ENCODE measurements at regions not wholly inside any gene's neighbourhood (a gene's known extent, or its start where the extent isn't known, plus 50 kb on each side); places are given as distances from the start of the nearest gene placed in this dataset.
A peak's percentile ranks its signal among the peaks of the same experiment; 100 is the strongest.

DNA sequence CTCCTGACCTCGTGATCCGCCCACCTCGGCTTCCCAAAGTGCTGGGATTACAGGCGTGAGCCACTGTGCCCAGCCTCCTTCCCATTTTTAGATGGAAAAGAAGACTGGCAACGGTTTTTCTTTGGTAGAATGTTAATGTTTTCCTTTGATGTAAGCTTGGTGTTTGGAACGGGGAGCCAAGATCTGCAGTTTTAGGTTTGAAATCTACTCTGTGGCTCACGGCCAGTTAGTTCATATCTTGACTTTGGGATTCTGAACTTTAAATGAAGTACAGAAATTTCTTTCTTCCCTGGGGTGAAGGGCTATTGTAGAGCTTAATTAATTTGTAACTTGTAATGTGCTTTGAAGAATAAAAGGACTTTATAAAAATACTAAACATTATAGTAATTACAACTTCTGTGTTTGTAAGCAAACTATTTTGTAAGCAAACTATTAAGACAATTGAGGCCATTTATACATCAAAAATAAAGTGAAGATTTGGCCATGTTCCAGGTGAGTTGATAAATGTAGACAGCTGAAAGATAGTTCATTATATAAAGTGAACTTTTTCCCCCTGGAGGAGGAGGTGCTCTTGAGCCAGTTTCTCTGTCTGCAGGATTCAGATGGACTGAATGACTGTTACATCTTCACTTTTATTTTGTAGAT, 117.1 kb upstream of the TUT7 start:
- no peaks in the 10 kb centered on the region for H3K79me2 ChIP-seq (ENCODE audit: control insufficient read depth, insufficient read depth, low read length)
- no peak overlapping the region for H3K4me2 ChIP-seq (ENCODE audit: extremely low read depth, insufficient read depth, low read length)
- no peak overlapping the region for H2AFZ ChIP-seq (ENCODE audit: low read length)
- no peaks in the 10 kb centered on the region for H3K27me3 ChIP-seq (ENCODE audit: control insufficient read depth, insufficient read depth, low read length)
- no peaks in the 10 kb centered on the region for H3K4me1 ChIP-seq (ENCODE audit: control insufficient read depth, extremely low read depth, insufficient read depth, low read length)
- no peak for TF ChIP-seq CTCF (conservative IDR thresholded peaks at IDR 0.05 in 1 of 2, IDR thresholded peaks at IDR 0.05 in 1 of 2; ENCODE audit: low read depth in 1 of 2, low read length in 2 of 2)
- TF ChIP-seq EZH2 (IDR thresholded peaks at IDR 0.05; ENCODE audit: low read length, missing control alignments), result no peak
- H3K36me3 ChIP-seq (ENCODE audit: control insufficient read depth, insufficient read depth, low read length), result no peaks in the 10 kb centered on the region
- no peak overlapping the region for H3K27ac ChIP-seq (ENCODE audit: insufficient read depth, low read length)
- H4K20me1 ChIP-seq (ENCODE audit: control insufficient read depth, extremely low read depth, insufficient read depth, low read length), result no peaks in the 10 kb centered on the region
- no peak for DNase-seq (ENCODE audit: low read depth in 2 of 2)
- H3K9me3 ChIP-seq (ENCODE audit: control insufficient read depth, insufficient read depth, low read depth, low read length), result no peaks in the 10 kb centered on the region
- no peak overlapping the region for H3K4me3 ChIP-seq (replicated peaks in 1 of 4; ENCODE audit: control extremely low read depth in 1 of 4, insufficient read depth in 1 of 4, low read depth in 3 of 4, low read length in 4 of 4)
- no peak overlapping the region for H3K9ac ChIP-seq (ENCODE audit: insufficient read depth, low read length)

- TF ChIP-seq CTCF (conservative IDR thresholded peaks at IDR 0.05 in 1 of 2, IDR thresholded peaks at IDR 0.05 in 1 of 2; ENCODE audit: low read depth in 1 of 2, low read length in 2 of 2) (no peak), EZH2 (IDR thresholded peaks at IDR 0.05; ENCODE audit: low read length, missing control alignments) (no peak)
- DNase-seq (ENCODE audit: low read depth in 2 of 2), result peak; percentile 60 to 75
- H3K9me3 ChIP-seq (ENCODE audit: control insufficient read depth, insufficient read depth, low read depth, low read length), result no peaks in the 10 kb centered on the region
These were observed 116.1 kb upstream of the TUT7 start for GRCh38 chr9:86470326-86470725.

DNA sequence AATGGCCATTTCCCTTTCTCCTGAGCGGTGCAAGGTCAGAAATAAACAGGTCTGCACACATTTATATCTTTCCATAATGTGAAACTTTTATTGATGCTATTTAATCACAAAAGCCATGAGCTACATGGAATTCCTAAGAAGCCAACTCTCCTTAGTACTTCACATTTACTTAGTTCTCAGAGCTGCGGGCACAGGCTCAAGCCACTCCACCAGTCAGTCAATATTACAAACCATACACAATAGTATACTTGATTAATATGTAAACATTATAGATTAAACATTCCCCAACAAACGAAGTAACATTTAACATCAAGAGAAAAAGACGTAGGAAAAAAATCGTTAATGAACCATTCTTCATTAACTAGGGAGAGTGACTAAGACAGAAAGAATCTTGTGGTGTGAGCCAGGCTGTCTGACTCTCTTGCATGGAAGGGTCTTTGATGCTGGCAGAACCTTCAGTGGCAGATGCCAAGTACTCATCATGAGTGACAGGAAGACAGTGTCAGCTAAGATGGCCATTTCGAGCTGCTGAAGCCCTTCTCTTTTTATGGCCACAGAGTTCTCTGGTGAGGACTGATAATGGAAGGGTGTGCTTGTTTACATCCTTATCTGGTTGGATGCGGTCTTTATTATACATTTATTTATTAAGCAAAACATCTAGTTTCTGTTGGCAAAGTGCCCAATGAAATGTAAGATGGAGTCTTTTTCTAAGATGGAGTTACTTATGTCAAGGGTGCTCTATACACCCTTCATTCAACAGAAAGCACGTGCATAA, 115.5 kb upstream of the TUT7 start:
- Histone ChIP-seq H2AFZ (ENCODE audit: low read length) (no peak overlapping the region), H3K79me2 (ENCODE audit: control insufficient read depth, insufficient read depth, low read length) (no peaks in the 10 kb centered on the region), H3K4me3 (replicated peaks in 1 of 4; ENCODE audit: control extremely low read depth in 1 of 4, insufficient read depth in 1 of 4, low read depth in 3 of 4, low read length in 4 of 4) (no peak overlapping the region), H3K9ac (ENCODE audit: insufficient read depth, low read length) (no peak overlapping the region), H3K27ac (ENCODE audit: insufficient read depth, low read length) (no peak overlapping the region), H3K4me1 (ENCODE audit: control insufficient read depth, extremely low read depth, insufficient read depth, low read length) (no peaks in the 10 kb centered on the region), H3K4me2 (ENCODE audit: extremely low read depth, insufficient read depth, low read length) (no peak overlapping the region), H3K36me3 (ENCODE audit: control insufficient read depth, insufficient read depth, low read length) (no peaks in the 10 kb centered on the region), H4K20me1 (ENCODE audit: control insufficient read depth, extremely low read depth, insufficient read depth, low read length) (no peaks in the 10 kb centered on the region), H3K27me3 (ENCODE audit: control insufficient read depth, insufficient read depth, low read length) (no peaks in the 10 kb centered on the region), H3K9me3 (ENCODE audit: control insufficient read depth, insufficient read depth, low read depth, low read length) (no peaks in the 10 kb centered on the region)
- peak in 1 of 2 donors; percentile 10 for DNase-seq (ENCODE audit: low read depth in 2 of 2)
- TF ChIP-seq EZH2 (IDR thresholded peaks at IDR 0.05; ENCODE audit: low read length, missing control alignments) (no peak), CTCF (conservative IDR thresholded peaks at IDR 0.05 in 1 of 2, IDR thresholded peaks at IDR 0.05 in 1 of 2; ENCODE audit: low read depth in 1 of 2, low read length in 2 of 2) (no peak)

More at GRCh38 chr9:86470326-86470725, 116.1 kb upstream of the TUT7 start:
- Histone ChIP-seq H4K20me1 (ENCODE audit: control insufficient read depth, extremely low read depth, insufficient read depth, low read length) (no peaks in the 10 kb centered on the region), H3K27me3 (ENCODE audit: control insufficient read depth, insufficient read depth, low read length) (no peaks in the 10 kb centered on the region), H3K4me1 (ENCODE audit: control insufficient read depth, extremely low read depth, insufficient read depth, low read length) (no peaks in the 10 kb centered on the region), H3K27ac (ENCODE audit: insufficient read depth, low read length) (no peak overlapping the region), H3K4me2 (ENCODE audit: extremely low read depth, insufficient read depth, low read length) (no peak overlapping the region), H3K36me3 (ENCODE audit: control insufficient read depth, insufficient read depth, low read length) (no peaks in the 10 kb centered on the region), H3K79me2 (ENCODE audit: control insufficient read depth, insufficient read depth, low read length) (no peaks in the 10 kb centered on the region), H2AFZ (ENCODE audit: low read length) (no peak overlapping the region), H3K9ac (ENCODE audit: insufficient read depth, low read length) (no peak overlapping the region), H3K4me3 (replicated peaks in 1 of 4; ENCODE audit: control extremely low read depth in 1 of 4, insufficient read depth in 1 of 4, low read depth in 3 of 4, low read length in 4 of 4) (no peak overlapping the region)

Measured in fibroblast of lung (primary cell).